H1 (cell line): ENCODE measurements at regions not wholly inside any gene's neighbourhood (a gene's known extent, or its start where the extent isn't known, plus 50 kb on each side); places are given as distances from the start of the nearest gene placed in this dataset.

Experiments used
- CTCF ChIA-PET: fragments of 300-600 bp; sonication (Branson Sonifier 250); formaldehyde crosslinking; loops from one replicate; lab custom pipeline; 2021; ENCODE audit not compliant: partially characterized antibody; lab: Charles Lee
- POLR2A ChIA-PET: fragments of 300-600 bp; sonication (Branson Sonifier 250); formaldehyde crosslinking; loops from one replicate; lab custom pipeline; 2021; ENCODE audit warnings: inconsistent platforms; ENCODE audit not compliant: partially characterized antibody; lab: Charles Lee
- DNase-seq, 2 experiments: peaks; one replicate each; pipeline versions ENCODE4 v3.0.0 to v3.0.0-alpha.2; 2010 to 2022; ENCODE audit warnings: low spot score in 2 of 2, low read depth in 1 of 2, mixed read lengths in 1 of 2
- FAIRE-seq: peaks from 2 replicates; lab custom pipeline; 2011; peaks lifted over from hg19 to GRCh38; lab: Jason Lieb, UNC
- H2AFZ ChIP-seq: 2 replicates; pipeline ENCODE4 v1.8.1; 2012; ENCODE audit warnings: low read length, inconsistent platforms
- H2AK5ac ChIP-seq: 2 replicates; pipeline ENCODE4 v1.6.1; 2013; ENCODE audit warnings: low read depth, low read length
- H2BK120ac ChIP-seq: replicated peaks from 2 replicates; pipeline ENCODE3; 2013; ENCODE audit warnings: low read depth, low read length, inconsistent platforms
- H2BK12ac ChIP-seq: 2 replicates; pipeline ENCODE4 v1.6.1; 2013; ENCODE audit warnings: low read depth, low read length
- H2BK15ac ChIP-seq: 2 replicates; pipeline ENCODE4 v1.6.1; 2013; ENCODE audit warnings: low read length
- H2BK20ac ChIP-seq: 2 replicates; pipeline ENCODE4 v1.6.1; 2013; ENCODE audit warnings: low read length
- H2BK5ac ChIP-seq: 2 replicates; pipeline ENCODE4 v1.6.1; 2013; ENCODE audit warnings: low read depth, low read length
- H3K14ac ChIP-seq: 2 replicates; pipeline ENCODE4 v1.6.1; 2013; ENCODE audit warnings: inconsistent platforms; ENCODE audit not compliant: insufficient read length
- H3K18ac ChIP-seq: 2 replicates; pipeline ENCODE4 v1.6.1; 2013; ENCODE audit warnings: low read length; ENCODE audit errors: extremely low read depth
- H3K23ac ChIP-seq: 2 replicates; pipeline ENCODE4 v1.6.1; 2013; ENCODE audit warnings: inconsistent platforms; ENCODE audit not compliant: insufficient read length
- H3K23me2 ChIP-seq: 2 replicates; pipeline ENCODE4 v1.6.1; 2013; ENCODE audit warnings: low read depth, low read length
- H3K27ac ChIP-seq: 2 replicates; pipeline ENCODE4 v1.6.1; 2011; ENCODE audit warnings: low read depth, low read length, inconsistent platforms
- H3K27me3 ChIP-seq, 4 experiments: replicated peaks in 1 of 4; 1 replicate in 1 of 4; 2 replicates in 3 of 4; pipeline versions ENCODE4 v1.6.1 to v1.8.1; 2011 to 2013; ENCODE audit warnings: low read length in 3 of 4, mild to moderate bottlenecking in 3 of 4, inconsistent platforms in 2 of 4, mixed read lengths in 2 of 4, moderate library complexity in 1 of 4; ENCODE audit not compliant: control insufficient read depth in 3 of 4, insufficient read depth in 3 of 4; ENCODE audit errors: extremely low read depth in 1 of 4
- H3K36me3 ChIP-seq, 4 experiments: 2 replicates each; pipeline versions ENCODE4 v1.6.1 to v1.8.1; 2011 to 2013; ENCODE audit warnings: mild to moderate bottlenecking in 4 of 4, low read length in 3 of 4, moderate library complexity in 2 of 4, control low read depth in 1 of 4, inconsistent platforms in 1 of 4; ENCODE audit not compliant: insufficient read depth in 4 of 4, control insufficient read depth in 2 of 4
- H3K4ac ChIP-seq: replicated peaks from 2 replicates; pipeline ENCODE3; 2013; ENCODE audit warnings: low read length, low read depth, mixed read lengths, inconsistent platforms; ENCODE audit not compliant: insufficient read length
- H3K4me1 ChIP-seq, 4 experiments: replicated peaks in 1 of 4; 1 replicate in 1 of 4; 2 replicates in 3 of 4; pipeline versions ENCODE4 v1.6.1 to v1.8.1; 2011 to 2013; ENCODE audit warnings: low read length in 3 of 4, inconsistent platforms in 2 of 4, mixed read lengths in 1 of 4; ENCODE audit not compliant: insufficient read depth in 4 of 4, control insufficient read depth in 3 of 4
- H3K4me2 ChIP-seq, 2 experiments: 2 replicates each; pipeline versions ENCODE4 v1.6.1 to v1.8.1; 2011 to 2013; ENCODE audit warnings: low read depth in 2 of 2, low read length in 2 of 2, control low read depth in 1 of 2, inconsistent platforms in 1 of 2, mild to moderate bottlenecking in 1 of 2; ENCODE audit not compliant: insufficient read depth in 1 of 2
- H3K4me3 ChIP-seq, 4 experiments: fragments of 200-600, 300-600 bp in 1 of 4; sonication (generic), shearing (Covaris generic), sonication (Bioruptor Twin) in 1 of 4; 2 replicates each; pipeline versions ENCODE4 v1.5.1 to v1.8.1; 2011 to 2016; ENCODE audit warnings: low read length in 4 of 4, low read depth in 3 of 4, control low read depth in 2 of 4, inconsistent platforms in 2 of 4, mild to moderate bottlenecking in 2 of 4, mixed read lengths in 1 of 4, moderate library complexity in 1 of 4; ENCODE audit not compliant: insufficient read depth in 2 of 4; ENCODE audit errors: extremely low read depth in 1 of 4
- H3K56ac ChIP-seq: replicated peaks from 2 replicates; pipeline ENCODE3; 2013; ENCODE audit warnings: low read depth, mild to moderate bottlenecking, mixed read lengths, low read length, inconsistent platforms; ENCODE audit not compliant: insufficient read length
- H3K79me1 ChIP-seq: 2 replicates; pipeline ENCODE4 v1.6.1; 2013; ENCODE audit warnings: low read depth, low read length, control low read depth
- H3K79me2 ChIP-seq, 2 experiments: 2 replicates each; pipeline versions ENCODE4 v1.6.1 to v1.8.1; 2012 to 2013; ENCODE audit warnings: low read length in 2 of 2, mild to moderate bottlenecking in 2 of 2, inconsistent platforms in 1 of 2; ENCODE audit not compliant: insufficient read depth in 2 of 2, control insufficient read depth in 1 of 2
- H3K9ac ChIP-seq, 4 experiments: replicated peaks in 1 of 4; 1 replicate in 1 of 4; 2 replicates in 3 of 4; pipeline versions ENCODE4 v1.6.1 to v1.8.1; 2011 to 2013; ENCODE audit warnings: low read depth in 3 of 4, low read length in 3 of 4, control low read depth in 2 of 4, mild to moderate bottlenecking in 2 of 4, moderate library complexity in 2 of 4, inconsistent platforms in 1 of 4; ENCODE audit errors: extremely low read depth in 1 of 4
- H3K9me3 ChIP-seq, 2 experiments: 2 replicates each; pipeline versions ENCODE4 v1.6.1 to v1.8.1; 2012 to 2013; ENCODE audit warnings: mild to moderate bottlenecking in 2 of 2, moderate library complexity in 2 of 2, control low read depth in 1 of 2, inconsistent platforms in 1 of 2, low read depth in 1 of 2, low read length in 1 of 2, mixed read lengths in 1 of 2; ENCODE audit not compliant: insufficient read depth in 2 of 2
- H4K20me1 ChIP-seq, 2 experiments: replicated peaks in 1 of 2; 2 replicates each; pipeline versions ENCODE3 to v1.8.1; 2011 to 2013; ENCODE audit warnings: inconsistent platforms in 2 of 2, low read length in 2 of 2, mild to moderate bottlenecking in 1 of 2; ENCODE audit not compliant: insufficient read depth in 2 of 2, control insufficient read depth in 1 of 2
- H4K5ac ChIP-seq: 2 replicates; pipeline ENCODE4 v1.6.1; 2013; ENCODE audit warnings: low read length, low read depth, mixed read lengths, inconsistent platforms; ENCODE audit not compliant: insufficient read length
- H4K8ac ChIP-seq: 2 replicates; pipeline ENCODE4 v1.8.0; 2013; ENCODE audit warnings: mild to moderate bottlenecking, moderate library complexity, low read length, inconsistent platforms; ENCODE audit not compliant: insufficient read depth; ENCODE audit errors: extremely low read depth
- H4K91ac ChIP-seq: replicated peaks from 2 replicates; pipeline ENCODE3; 2013; ENCODE audit warnings: low read length, mixed read lengths, inconsistent platforms; ENCODE audit not compliant: insufficient read length
- ASH2L ChIP-seq: fragments of 200-600, 300-600 bp; sonication (generic); IDR thresholded peaks from one replicate; pipeline ENCODE4 v1.7.1; 2017; ENCODE audit warnings: low read length
- CBX8 ChIP-seq: fragments of 300-800, 300-1000 bp; sonication (generic); IDR thresholded peaks from 2 replicates; pipeline ENCODE4 v1.7.1; 2016; ENCODE audit warnings: low read depth, low read length, borderline replicate concordance
- CEBPB ChIP-seq: IDR thresholded peaks from 2 replicates; pipeline ENCODE4 v1.6.1; 2012; ENCODE audit warnings: low read depth, low read length
- CHD2 ChIP-seq: IDR thresholded peaks from 2 replicates; pipeline ENCODE4 v1.6.1; 2012; ENCODE audit warnings: low read length, improper control_type of control experiment
- CREB1 ChIP-seq: IDR thresholded peaks from 2 replicates; pipeline ENCODE4 v1.6.1; 2012; ENCODE audit warnings: inconsistent platforms
- GTF2F1 ChIP-seq: IDR thresholded peaks from 2 replicates; pipeline ENCODE4 v1.6.1; 2012; ENCODE audit warnings: low read depth, low read length, improper control_type of control experiment, borderline replicate concordance
- KDM5A ChIP-seq: fragments of 200-600 bp; IDR thresholded peaks from 2 replicates; pipeline ENCODE4 v1.7.1; 2012; ENCODE audit warnings: mild to moderate bottlenecking, low read length, inconsistent platforms, mixed read lengths
- POLR2A ChIP-seq, 2 experiments: IDR thresholded peaks; 1 replicate in 1 of 2; 2 replicates in 1 of 2; pipeline ENCODE4 v1.6.1; 2011; ENCODE audit warnings: low read depth in 2 of 2, low read length in 2 of 2, mild to moderate bottlenecking in 2 of 2; ENCODE audit errors: control extremely low read depth in 1 of 2
- RXRA ChIP-seq: IDR thresholded peaks from 2 replicates; pipeline ENCODE4 v1.6.1; 2011; ENCODE audit warnings: low read depth, mild to moderate bottlenecking, low read length, moderate library complexity; ENCODE audit not compliant: insufficient read depth
- SIN3A ChIP-seq, 2 experiments: IDR thresholded peaks in 1 of 2; conservative IDR thresholded peaks in 1 of 2; 2 replicates each; pipeline ENCODE4 v1.6.1; 2011 to 2012; ENCODE audit warnings: low read length in 2 of 2, improper control_type of control experiment in 1 of 2, low read depth in 1 of 2, mild to moderate bottlenecking in 1 of 2
- SIX5 ChIP-seq: IDR thresholded peaks from 2 replicates; pipeline ENCODE4 v1.6.1; 2011; ENCODE audit warnings: mild to moderate bottlenecking, low read depth, low read length
- SUZ12 ChIP-seq: fragments of 200-600 bp; sonication (generic); IDR thresholded peaks from 2 replicates; pipeline ENCODE4 v1.6.1; 2012; ENCODE audit warnings: mild to moderate bottlenecking, inconsistent platforms, low read length, moderate library complexity, mixed read lengths
- TBP ChIP-seq: IDR thresholded peaks from 2 replicates; pipeline ENCODE4 v1.6.1; 2011; ENCODE audit warnings: low read depth, low read length, improper control_type of control experiment
- TEAD4 ChIP-seq: IDR thresholded peaks from 2 replicates; pipeline ENCODE4 v1.6.1; 2012; ENCODE audit warnings: low read depth, low read length, inconsistent platforms, mixed read lengths
- TF ChIP-seq, protein P1 (sequence below), 3 experiments: IDR thresholded peaks; 1 replicate in 2 of 3; 2 replicates in 1 of 3; pipeline versions ENCODE4 v1.5.1 to v1.6.1; 2011; ENCODE audit warnings: low read length in 3 of 3, mild to moderate bottlenecking in 3 of 3, inconsistent platforms in 2 of 3, low read depth in 1 of 3, moderate library complexity in 1 of 3; ENCODE audit not compliant: insufficient read depth in 1 of 3; ENCODE audit errors: control extremely low read depth in 1 of 3

DNA sequence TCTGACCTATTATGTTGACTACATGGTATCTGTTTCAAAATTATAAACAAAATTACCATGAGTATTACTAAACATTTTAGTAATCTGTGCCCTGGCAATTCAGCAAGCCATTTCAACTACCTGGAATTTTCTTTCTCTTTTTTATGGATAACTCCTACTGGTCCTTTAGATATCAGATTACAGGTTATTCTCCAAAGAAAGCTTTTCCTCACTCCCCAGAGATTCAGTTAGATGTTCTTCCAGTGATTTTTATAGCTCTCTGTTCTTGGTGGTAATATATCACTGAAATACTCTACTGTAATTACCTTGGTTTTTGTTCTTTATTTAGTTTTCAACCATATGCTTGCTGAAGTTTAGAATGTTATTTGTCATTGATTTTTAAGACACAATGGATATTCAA lies 930.2 kb upstream of the FOXG1 start:
- no peak overlapping the region for H4K91ac ChIP-seq
- no peak overlapping the region for H3K14ac ChIP-seq
- H3K4me2 ChIP-seq = no peak overlapping the region
- no peak overlapping the region for H2BK5ac ChIP-seq
- H3K27ac ChIP-seq = no peak overlapping the region
- H3K23ac ChIP-seq = no peak overlapping the region
- no peaks in the 10 kb centered on the region for H4K20me1 ChIP-seq
- no peak overlapping the region for H4K8ac ChIP-seq
- H3K4me3 ChIP-seq = no peak overlapping the region
- no peak overlapping the region for H3K56ac ChIP-seq
- CTCF ChIA-PET = no interaction called here
- 0 out of 7 replicates have a peak, but pooled peaks cover 0 to 3% (median 0%) of the 10 kb centered on the region in 4 experiments for H3K4me1 ChIP-seq
- no peaks in the 10 kb centered on the region for H3K27me3 ChIP-seq
- no peak overlapping the region for H2AK5ac ChIP-seq
- no peak overlapping the region for H2AFZ ChIP-seq
- H3K23me2 ChIP-seq = no peaks in the 10 kb centered on the region
- no peak overlapping the region for H3K18ac ChIP-seq
- H3K4ac ChIP-seq = no peak overlapping the region
- no peaks in the 10 kb centered on the region for H3K79me1 ChIP-seq
- FAIRE-seq = no peak
- no peak overlapping the region for H2BK20ac ChIP-seq
- no peak overlapping the region for H2BK15ac ChIP-seq
- H4K5ac ChIP-seq = no peak overlapping the region
- peaks cover 0 to 4% of the 10 kb centered on the region in 2 experiments; a peak in 2 of 4 replicates for H3K9me3 ChIP-seq
- no peak overlapping the region for H3K9ac ChIP-seq
- no peak for DNase-seq
- peaks cover 0 to 3% (median 1%) of the 10 kb centered on the region in 4 experiments; a peak in 1 of 8 replicates for H3K36me3 ChIP-seq
- H2BK12ac ChIP-seq = no peak overlapping the region
- POLR2A ChIA-PET = no interaction called here
- no peak overlapping the region for H2BK120ac ChIP-seq
- no peaks in the 10 kb centered on the region for H3K79me2 ChIP-seq
- TF ChIP-seq CHD2 (no peak), CEBPB (no peak), SIN3A (conservative IDR thresholded peaks at IDR 0.05 in 1 of 2, IDR thresholded peaks at IDR 0.05 in 1 of 2; ENCODE audit: low read depth in 1 of 2, low read length in 2 of 2) (no peak), CREB1 (no peak), CBX8 (no peak), RXRA (no peak), TBP (no peak), SIX5 (no peak), ASH2L (no peak), POLR2A (IDR thresholded peaks at IDR 0.05; ENCODE audit: control extremely low read depth in 1 of 2, low read depth in 2 of 2, low read length in 2 of 2) (no peak), SUZ12 (no peak), GTF2F1 (no peak), KDM5A (no peak), TEAD4 (no peak)
- TF ChIP-seq, protein P1, sequence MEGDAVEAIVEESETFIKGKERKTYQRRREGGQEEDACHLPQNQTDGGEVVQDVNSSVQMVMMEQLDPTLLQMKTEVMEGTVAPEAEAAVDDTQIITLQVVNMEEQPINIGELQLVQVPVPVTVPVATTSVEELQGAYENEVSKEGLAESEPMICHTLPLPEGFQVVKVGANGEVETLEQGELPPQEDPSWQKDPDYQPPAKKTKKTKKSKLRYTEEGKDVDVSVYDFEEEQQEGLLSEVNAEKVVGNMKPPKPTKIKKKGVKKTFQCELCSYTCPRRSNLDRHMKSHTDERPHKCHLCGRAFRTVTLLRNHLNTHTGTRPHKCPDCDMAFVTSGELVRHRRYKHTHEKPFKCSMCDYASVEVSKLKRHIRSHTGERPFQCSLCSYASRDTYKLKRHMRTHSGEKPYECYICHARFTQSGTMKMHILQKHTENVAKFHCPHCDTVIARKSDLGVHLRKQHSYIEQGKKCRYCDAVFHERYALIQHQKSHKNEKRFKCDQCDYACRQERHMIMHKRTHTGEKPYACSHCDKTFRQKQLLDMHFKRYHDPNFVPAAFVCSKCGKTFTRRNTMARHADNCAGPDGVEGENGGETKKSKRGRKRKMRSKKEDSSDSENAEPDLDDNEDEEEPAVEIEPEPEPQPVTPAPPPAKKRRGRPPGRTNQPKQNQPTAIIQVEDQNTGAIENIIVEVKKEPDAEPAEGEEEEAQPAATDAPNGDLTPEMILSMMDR (IDR thresholded peaks at IDR 0.05; ENCODE audit: control extremely low read depth in 1 of 3, insufficient read depth in 1 of 3, low read depth in 1 of 3, low read length in 3 of 3) = no peak
